Tibial nerve (tissue), 4 donors: ENCODE measurements at regions not wholly inside any gene's neighbourhood (a gene's known extent, or its start where the extent isn't known, plus 50 kb on each side); places are given as distances from the start of the nearest gene placed in this dataset.
A peak's percentile ranks its signal among the peaks of the same experiment; 100 is the strongest.

Experiments
- DNase-seq, 2 donors: peaks; one replicate each; pipeline ENCODE4 v3.0.0-alpha.2; 2019; ENCODE audit warnings: low spot score in 2 of 2
- H3K27ac ChIP-seq, 4 donors: fragments of 200-600 bp; sonication (generic) in 3 of 4; one replicate each; pipeline ENCODE4 v1.5.1; 2017 to 2019; ENCODE audit warnings: mild to moderate bottlenecking in 1 of 4
- H3K27me3 ChIP-seq, 2 donors: fragments of 200-600 bp; sonication (generic) in 1 of 2; one replicate each; pipeline versions ENCODE4 v1.5.1 to v1.6.0; 2017 to 2019
- H3K36me3 ChIP-seq, 3 donors: fragments of 200-600 bp; sonication (generic); one replicate each; pipeline ENCODE4 v1.5.1; 2018 to 2019
- H3K4me1 ChIP-seq, 4 donors: fragments of 200-600 bp; sonication (generic) in 3 of 4; one replicate each; pipeline ENCODE4 v1.5.1; 2017 to 2019
- H3K4me3 ChIP-seq, 4 donors: fragments of 200-600 bp; sonication (generic) in 3 of 4; one replicate each; pipeline ENCODE4 v1.5.1; 2017 to 2019; ENCODE audit warnings: mild to moderate bottlenecking in 1 of 4, moderate library complexity in 1 of 4
- H3K9me3 ChIP-seq, 4 donors: fragments of 200-600 bp; sonication (generic) in 3 of 4; one replicate each; pipeline ENCODE4 v1.5.1; 2017 to 2019
- CTCF ChIP-seq, 5 experiments: fragments of 200-600 bp in 3 of 5; fragments of 450-650 bp in 2 of 5; sonication (generic) in 3 of 5; IDR thresholded peaks; one replicate each; pipeline ENCODE4 v1.5.1; 2016 to 2019; ENCODE audit warnings: antibody characterized with exemption in 5 of 5, mild to moderate bottlenecking in 3 of 5, moderate library complexity in 2 of 5
- EP300 ChIP-seq, 2 donors: sonication (generic); formaldehyde crosslinking; IDR thresholded peaks; one replicate each; pipeline ENCODE4 v1.6.1; 2017; ENCODE audit warnings: antibody characterized with exemption in 2 of 2, mild to moderate bottlenecking in 1 of 2
- POLR2A ChIP-seq, 2 donors: fragments of 450-650 bp; IDR thresholded peaks; one replicate each; pipeline ENCODE4 v1.6.1; 2017; ENCODE audit warnings: antibody characterized with exemption in 2 of 2, mild to moderate bottlenecking in 2 of 2, moderate library complexity in 2 of 2
- WGBS, 2 donors: methylation state at CpG; one replicate each; pipeline ENCODE4 v1.1.5; 2018; 5-methylcytosine and 5-hydroxymethylcytosine counted together

GRCh38 chr14:94850309-94851211 lies 80.6 kb upstream of the GSC start:
- 51 to 61% methylated on average over 16 of the region's 16 CpGs for WGBS, 2 donors
- H3K36me3 ChIP-seq = no peaks in the 10 kb centered on the region
- peak in 1 of 2 donors; percentile 43 for DNase-seq

GRCh38 chr14:94844593-94845152 lies 74.8 kb upstream of the GSC start:
- peaks cover 0 to 4% (median 0%) of the 10 kb centered on the region in 4 donors for H3K9me3 ChIP-seq
- no peak overlapping the region for H3K27ac ChIP-seq
- TF ChIP-seq EP300 (IDR thresholded peaks at IDR 0.05) (no peak), POLR2A (IDR thresholded peaks at IDR 0.05) (no peak), CTCF (IDR thresholded peaks at IDR 0.05) (no peak)

More at GRCh38 chr14:94850309-94851211, 80.6 kb upstream of the GSC start:
- peaks cover 0 to 13% (median 2%) of the 10 kb centered on the region in 4 donors for H3K9me3 ChIP-seq
- no peak overlapping the region for H3K4me3 ChIP-seq
- peak overlapping the region in 1 of 4 donors; percentile 43 for H3K27ac ChIP-seq
- H3K4me1 ChIP-seq = peaks cover 0 to 9% (median 0%) of the 10 kb centered on the region in 4 donors
- TF ChIP-seq POLR2A (IDR thresholded peaks at IDR 0.05) = no peak
- no peak for TF ChIP-seq CTCF (IDR thresholded peaks at IDR 0.05)
- no peak for TF ChIP-seq EP300 (IDR thresholded peaks at IDR 0.05)
- no peaks in the 10 kb centered on the region for H3K27me3 ChIP-seq

GRCh38 chr14:94840467-94840866 lies 70.6 kb upstream of the GSC start:
- Histone ChIP-seq H3K36me3 (no peaks in the 10 kb centered on the region), H3K27me3 (no peaks in the 10 kb centered on the region), H3K4me3 (no peak overlapping the region), H3K9me3 (no peaks in the 10 kb centered on the region), H3K27ac (no peak overlapping the region), H3K4me1 (no peaks in the 10 kb centered on the region)
- no peak for DNase-seq
- WGBS, 2 donors = 85 to 86% methylated on average over 6 of the region's 6 CpGs
- TF ChIP-seq EP300 (IDR thresholded peaks at IDR 0.05) (no peak), CTCF (IDR thresholded peaks at IDR 0.05) (no peak), POLR2A (IDR thresholded peaks at IDR 0.05) (no peak)

More at GRCh38 chr14:94844593-94845152, 74.8 kb upstream of the GSC start:
- Histone ChIP-seq H3K4me1 (no peaks in the 10 kb centered on the region), H3K36me3 (no peaks in the 10 kb centered on the region), H3K27me3 (no peaks in the 10 kb centered on the region), H3K4me3 (no peak overlapping the region)
- no peak for DNase-seq
- WGBS, 2 donors = 69 to 71% methylated on average over 10 of the region's 10 CpGs

GRCh38 chr14:94839348-94839747 lies 69.4 kb upstream of the GSC start:
- no peaks in the 10 kb centered on the region for H3K27me3 ChIP-seq
- TF ChIP-seq EP300 (IDR thresholded peaks at IDR 0.05) (no peak), CTCF (IDR thresholded peaks at IDR 0.05) (no peak), POLR2A (IDR thresholded peaks at IDR 0.05) (no peak)
- no peak for DNase-seq
- H3K27ac ChIP-seq = no peak overlapping the region
- no peak overlapping the region for H3K4me3 ChIP-seq
- H3K9me3 ChIP-seq = peaks cover 0 to 4% (median 0%) of the 10 kb centered on the region in 4 donors
- no peaks in the 10 kb centered on the region for H3K36me3 ChIP-seq
- WGBS, 2 donors = 66% methylated on average over 4 of the region's 4 CpGs
- H3K4me1 ChIP-seq = no peaks in the 10 kb centered on the region

GRCh38 chr14:94836849-94837248 lies 66.9 kb upstream of the GSC start:
- Histone ChIP-seq H3K4me1 (no peaks in the 10 kb centered on the region), H3K36me3 (no peaks in the 10 kb centered on the region), H3K27me3 (no peaks in the 10 kb centered on the region), H3K4me3 (no peak overlapping the region), H3K27ac (no peak overlapping the region), H3K9me3 (peaks cover 0 to 4% (median 0%) of the 10 kb centered on the region in 4 donors)
- TF ChIP-seq EP300 (IDR thresholded peaks at IDR 0.05) (no peak), CTCF (IDR thresholded peaks at IDR 0.05) (no peak), POLR2A (IDR thresholded peaks at IDR 0.05) (no peak)
- 81 to 95% methylated on average over 2 of the region's 2 CpGs for WGBS, 2 donors
- no peak for DNase-seq
